GM18868 (cell line): ENCODE measurements at regions not wholly inside any gene's neighbourhood (a gene's known extent, or its start where the extent isn't known, plus 50 kb on each side); places are given as distances from the start of the nearest gene placed in this dataset.

Experiments used
- ATAC-seq: cut with Tn5 transposase; IDR thresholded peaks from one replicate; pipeline ENCODE4 v1.9.1; 2021; ENCODE audit warnings: mild to moderate bottlenecking, moderate library complexity; ENCODE audit not compliant: unreplicated experiment

GRCh38 chr2:128447538-128447995 is 128.9 kb upstream of the HS6ST1 start:
- ATAC-seq: no peak

- no peak for ATAC-seq
Measured at GRCh38 chr2:128448331-128449225, 129.9 kb upstream of the HS6ST1 start.

GRCh38 chr2:128449226-128450061 is 130.8 kb upstream of the HS6ST1 start:
- ATAC-seq: no peak

GRCh38 chr2:128450211-128451024 is 131.8 kb upstream of the HS6ST1 start:
- ATAC-seq: no peak

- no peak for ATAC-seq
Measured at GRCh38 chr2:128451084-128452023, 132.7 kb upstream of the HS6ST1 start.

- ATAC-seq: no peak
Measured at GRCh38 chr2:128452024-128452411, 133.3 kb upstream of the HS6ST1 start.

- ATAC-seq: no peak
Measured at GRCh38 chr2:128452536-128453530, 134.2 kb upstream of the HS6ST1 start.

GRCh38 chr2:128454980-128455720 is 136.5 kb upstream of the HS6ST1 start:
- no peak for ATAC-seq

- ATAC-seq: no peak
Measured at GRCh38 chr2:128455721-128456050, 137.0 kb upstream of the HS6ST1 start.

- no peak for ATAC-seq
Measured at GRCh38 chr2:128456281-128456680, 137.6 kb upstream of the HS6ST1 start.

GRCh38 chr2:128457006-128457604 is 138.4 kb upstream of the HS6ST1 start:
- ATAC-seq: no peak

GRCh38 chr2:128457716-128458115 is 139.0 kb upstream of the HS6ST1 start:
- no peak for ATAC-seq

- ATAC-seq: no peak
Measured at GRCh38 chr2:128458505-128458904, 139.8 kb upstream of the HS6ST1 start.

GRCh38 chr2:128464456-128464855 is 145.8 kb upstream of the HS6ST1 start:
- no peak for ATAC-seq

GRCh38 chr2:128465246-128466170 is 146.8 kb upstream of the HS6ST1 start:
- ATAC-seq: no peak

GRCh38 chr2:128466376-128466775 is 147.7 kb upstream of the HS6ST1 start:
- ATAC-seq: no peak

GRCh38 chr2:128466776-128467175 is 148.1 kb upstream of the HS6ST1 start:
- ATAC-seq: no peak
